ENCODE measurements at regions not wholly inside any gene's neighbourhood (a gene's known extent, or its start where the extent isn't known, plus 50 kb on each side); places are given as distances from the start of the nearest gene placed in this dataset.

- H3K4me3 ChIP-seq (ENCODE audit: low read depth, low read length) = no peak overlapping the region
- no peak for DNase-seq (ENCODE audit: low read depth)
- TF ChIP-seq CTCF (IDR thresholded peaks at IDR 0.05; ENCODE audit: insufficient read depth, low read depth, low read length) = no peak
Observed at GRCh38 chr3:118059096-118059495, 975.5 kb downstream of the IGSF11 start.

GRCh38 chr3:118067439-118067838 is 967.2 kb downstream of the IGSF11 start:
- TF ChIP-seq CTCF (IDR thresholded peaks at IDR 0.05; ENCODE audit: insufficient read depth, low read depth, low read length) = no peak
- no peak overlapping the region for H3K4me3 ChIP-seq (ENCODE audit: low read depth, low read length)
- DNase-seq (ENCODE audit: low read depth) = no peak

GRCh38 chr3:118075873-118076272 is 958.8 kb downstream of the IGSF11 start:
- H3K4me3 ChIP-seq (ENCODE audit: low read depth, low read length) = no peak overlapping the region
- no peak for TF ChIP-seq CTCF (IDR thresholded peaks at IDR 0.05; ENCODE audit: insufficient read depth, low read depth, low read length)
- DNase-seq (ENCODE audit: low read depth) = no peak

- TF ChIP-seq CTCF (IDR thresholded peaks at IDR 0.05; ENCODE audit: insufficient read depth, low read depth, low read length) = no peak
- H3K4me3 ChIP-seq (ENCODE audit: low read depth, low read length) = no peak overlapping the region
- DNase-seq (ENCODE audit: low read depth) = no peak
Observed at GRCh38 chr3:118077332-118077731, 957.3 kb downstream of the IGSF11 start.

GRCh38 chr3:118080889-118081288 is 953.8 kb downstream of the IGSF11 start:
- no peak for DNase-seq (ENCODE audit: low read depth)
- no peak for TF ChIP-seq CTCF (IDR thresholded peaks at IDR 0.05; ENCODE audit: insufficient read depth, low read depth, low read length)
- no peak overlapping the region for H3K4me3 ChIP-seq (ENCODE audit: low read depth, low read length)

- no peak for DNase-seq (ENCODE audit: low read depth)
- H3K4me3 ChIP-seq (ENCODE audit: low read depth, low read length) = no peak overlapping the region
- TF ChIP-seq CTCF (IDR thresholded peaks at IDR 0.05; ENCODE audit: insufficient read depth, low read depth, low read length) = no peak
Observed at GRCh38 chr3:118088696-118089095, 946.0 kb downstream of the IGSF11 start.

GRCh38 chr3:118089563-118089962 is 945.1 kb downstream of the IGSF11 start:
- H3K4me3 ChIP-seq (ENCODE audit: low read depth, low read length) = no peak overlapping the region
- peak; percentile 11 for DNase-seq (ENCODE audit: low read depth)
- no peak for TF ChIP-seq CTCF (IDR thresholded peaks at IDR 0.05; ENCODE audit: insufficient read depth, low read depth, low read length)
